Heart left ventricle (tissue), 13 donors: ENCODE measurements at regions not wholly inside any gene's neighbourhood (a gene's known extent, or its start where the extent isn't known, plus 50 kb on each side); places are given as distances from the start of the nearest gene placed in this dataset.
"Not testable (repeated sequence)": the region's sequence is repeated elsewhere in the genome, so short reads cannot be mapped to it uniquely, and the experiment has no call there.

Source experiments
- CTCF ChIP-seq, 12 donors: fragments of 200-600 bp; sonication (generic) in 4 of 12; IDR thresholded peaks; one replicate each; pipeline versions ENCODE4 v1.5.0 to v1.8.0; 2018 to 2022; ENCODE audit warnings: antibody characterized with exemption in 12 of 12, mild to moderate bottlenecking in 5 of 12
- POLR2A ChIP-seq, 2 donors: fragments of 450-650 bp; IDR thresholded peaks; one replicate each; pipeline ENCODE4 v1.6.1; 2017; ENCODE audit warnings: antibody characterized with exemption in 2 of 2, mild to moderate bottlenecking in 2 of 2, moderate library complexity in 2 of 2
- donor health status: ischemic (EF 13 %, LVEDD 7.1; RV severe dilation, severe dysfunction).
- donor health status: DM: no; HTN: yes; CAD: no.
- donor health status: DM: no; HTN: no; CAD: no.
- donor health status: ischemic (EF 25% LVEDD 6.9; RV normal size, moderate dysfunction).
- donor health status: ischemic (EF 25% LVEDD 5.7; RV mildly dilated, moderate dysfunction).
- donor health status: ischemic (EF 35%, LVEDD 5.7; RV mildly dilated, moderate dysfunction).
- donor health status: nonischemic (EF 11% LVEDD 7.7; RV severe dilation, severe dysfunction).
- donor health status: DM: yes; HTN: yes; CAD: no.
- donor health status: PGD.
- donor health status: ischemic (EF 29% LVEDD 5.4; RV normal size, mild dysfunction).
- donor health status: nonischemic (EF 23%, LVEDD 6.1; RV moderate dilation, normal function).

GRCh38 chr1:190698488-190698887, 220.8 kb upstream of the BRINP3 start:
- not testable (repeated sequence) for TF ChIP-seq CTCF, POLR2A (IDR thresholded peaks at IDR 0.05)
